Activated CD4-positive, alpha-beta T cell treated with anti-CD3 and anti-CD28 coated beads, Interleukin-2, amount 10 ng/mL, durations not matched to agents 24 days and 14 days (primary cell): ENCODE measurements at regions not wholly inside any gene's neighbourhood (a gene's known extent, or its start where the extent isn't known, plus 50 kb on each side); places are given as distances from the start of the nearest gene placed in this dataset.

Source experiments
- DNase-seq: peaks from one replicate; pipeline ENCODE4 v3.0.0; 2022
- H3K27ac Mint-ChIP-seq: one replicate; pipeline ENCODE4 v1.8.0; 2022; ENCODE audit warnings: mild to moderate bottlenecking, mixed read lengths
- H3K27me3 Mint-ChIP-seq: one replicate; pipeline ENCODE4 v1.8.0; 2022; ENCODE audit warnings: mixed read lengths
- H3K36me3 Mint-ChIP-seq: one replicate; pipeline ENCODE4 v1.8.0; 2022; ENCODE audit warnings: low read depth, mild to moderate bottlenecking, mixed read lengths
- H3K4me1 Mint-ChIP-seq: one replicate; pipeline ENCODE4 v1.8.0; 2021; ENCODE audit warnings: mixed read lengths
- H3K4me3 Mint-ChIP-seq: one replicate; pipeline ENCODE4 v1.8.0; 2022; ENCODE audit warnings: mild to moderate bottlenecking, moderate library complexity, mixed read lengths
- H3K9me3 Mint-ChIP-seq: one replicate; pipeline ENCODE4 v1.8.0; 2021; ENCODE audit warnings: mixed read lengths
- intact Hi-C: fragments of 100-400 bp; cut with micrococcal nuclease; formaldehyde crosslinking; loops from one replicate; pipeline ENCODE4 v1.15.1; 2023

GRCh38 chr2:36035137-36035536, 320.4 kb upstream of the CRIM1 start:
- peaks cover 7% of the 10 kb centered on the region for H3K27me3 Mint-ChIP-seq
- no peaks in the 10 kb centered on the region for H3K36me3 Mint-ChIP-seq
- H3K27ac Mint-ChIP-seq, result no peak overlapping the region
- peaks cover 12% of the 10 kb centered on the region for H3K9me3 Mint-ChIP-seq
- no peak for DNase-seq
- intact Hi-C loops, result no loop called here
- H3K4me3 Mint-ChIP-seq, result no peak overlapping the region
- no peaks in the 10 kb centered on the region for H3K4me1 Mint-ChIP-seq

GRCh38 chr2:36032046-36032445, 323.5 kb upstream of the CRIM1 start:
- intact Hi-C loops, result no loop called here
- Mint-ChIP-seq H3K27ac (no peak overlapping the region), H3K27me3 (peaks cover 7% of the 10 kb centered on the region), H3K4me1 (no peaks in the 10 kb centered on the region), H3K9me3 (peaks cover 12% of the 10 kb centered on the region), H3K4me3 (no peak overlapping the region), H3K36me3 (no peaks in the 10 kb centered on the region)
- DNase-seq, result no peak

GRCh38 chr2:36031471-36031870, 324.1 kb upstream of the CRIM1 start:
- H3K36me3 Mint-ChIP-seq, result no peaks in the 10 kb centered on the region
- H3K4me3 Mint-ChIP-seq, result no peak overlapping the region
- peaks cover 7% of the 10 kb centered on the region for H3K9me3 Mint-ChIP-seq
- intact Hi-C loops, result no loop called here
- H3K27ac Mint-ChIP-seq, result no peak overlapping the region
- no peak for DNase-seq
- H3K27me3 Mint-ChIP-seq, result peaks cover 7% of the 10 kb centered on the region
- H3K4me1 Mint-ChIP-seq, result no peaks in the 10 kb centered on the region

- H3K36me3 Mint-ChIP-seq, result no peaks in the 10 kb centered on the region
- intact Hi-C loops, result no loop called here
- H3K4me1 Mint-ChIP-seq, result no peaks in the 10 kb centered on the region
- H3K27ac Mint-ChIP-seq, result no peak overlapping the region
- peaks cover 7% of the 10 kb centered on the region for H3K27me3 Mint-ChIP-seq
- DNase-seq, result no peak
- H3K9me3 Mint-ChIP-seq, result no peaks in the 10 kb centered on the region
- no peak overlapping the region for H3K4me3 Mint-ChIP-seq
Observed at GRCh38 chr2:36027616-36028015, 328.0 kb upstream of the CRIM1 start.

- no peaks in the 10 kb centered on the region for H3K4me1 Mint-ChIP-seq
- peaks cover 5% of the 10 kb centered on the region for H3K27me3 Mint-ChIP-seq
- DNase-seq, result no peak
- intact Hi-C loops, result no loop called here
- H3K4me3 Mint-ChIP-seq, result no peak overlapping the region
- no peaks in the 10 kb centered on the region for H3K9me3 Mint-ChIP-seq
- H3K27ac Mint-ChIP-seq, result no peak overlapping the region
- H3K36me3 Mint-ChIP-seq, result no peaks in the 10 kb centered on the region
Observed at GRCh38 chr2:36013064-36013463, 342.5 kb upstream of the CRIM1 start.

GRCh38 chr2:36006444-36006843, 349.1 kb upstream of the CRIM1 start:
- intact Hi-C loops, result no loop called here
- Mint-ChIP-seq H3K4me3 (no peak overlapping the region), H3K27ac (no peak overlapping the region), H3K36me3 (no peaks in the 10 kb centered on the region), H3K9me3 (no peaks in the 10 kb centered on the region), H3K27me3 (peaks cover 2% of the 10 kb centered on the region), H3K4me1 (peaks cover 3% of the 10 kb centered on the region)
- DNase-seq, result no peak

GRCh38 chr2:36002941-36003340, 352.6 kb upstream of the CRIM1 start:
- H3K4me3 Mint-ChIP-seq, result no peak overlapping the region
- H3K4me1 Mint-ChIP-seq, result peaks cover 3% of the 10 kb centered on the region
- intact Hi-C loops, result no loop called here
- H3K9me3 Mint-ChIP-seq, result no peaks in the 10 kb centered on the region
- H3K27me3 Mint-ChIP-seq, result peaks cover 15% of the 10 kb centered on the region
- H3K27ac Mint-ChIP-seq, result no peak overlapping the region
- no peaks in the 10 kb centered on the region for H3K36me3 Mint-ChIP-seq
- DNase-seq, result no peak

- Mint-ChIP-seq H3K27me3 (peaks cover 24% of the 10 kb centered on the region), H3K9me3 (peaks cover 4% of the 10 kb centered on the region), H3K36me3 (no peaks in the 10 kb centered on the region)
Observed at GRCh38 chr2:35997488-35997887, 358.1 kb upstream of the CRIM1 start.

GRCh38 chr2:35989503-35989902, 366.1 kb upstream of the CRIM1 start:
- Mint-ChIP-seq H3K4me3 (no peak overlapping the region), H3K36me3 (no peaks in the 10 kb centered on the region), H3K4me1 (no peaks in the 10 kb centered on the region), H3K27ac (no peak overlapping the region), H3K27me3 (peaks cover 5% of the 10 kb centered on the region), H3K9me3 (peaks cover 7% of the 10 kb centered on the region)
- DNase-seq, result no peak
- intact Hi-C loops, result no loop called here

More at GRCh38 chr2:35997488-35997887, 358.1 kb upstream of the CRIM1 start:
- Mint-ChIP-seq H3K4me3 (no peak overlapping the region), H3K4me1 (no peaks in the 10 kb centered on the region), H3K27ac (no peak overlapping the region)
- no peak for DNase-seq
- intact Hi-C loops, result no loop called here

- H3K4me3 Mint-ChIP-seq, result no peak overlapping the region
- peaks cover 5% of the 10 kb centered on the region for H3K27me3 Mint-ChIP-seq
- no peak overlapping the region for H3K27ac Mint-ChIP-seq
- no peak for DNase-seq
- no peaks in the 10 kb centered on the region for H3K36me3 Mint-ChIP-seq
- H3K9me3 Mint-ChIP-seq, result peaks cover 7% of the 10 kb centered on the region
- H3K4me1 Mint-ChIP-seq, result no peaks in the 10 kb centered on the region
- intact Hi-C loops, result no loop called here
Observed at GRCh38 chr2:35989040-35989439, 366.5 kb upstream of the CRIM1 start.

GRCh38 chr2:35986871-35987270, 368.7 kb upstream of the CRIM1 start:
- Mint-ChIP-seq H3K27me3 (peaks cover 9% of the 10 kb centered on the region), H3K36me3 (no peaks in the 10 kb centered on the region), H3K9me3 (peaks cover 3% of the 10 kb centered on the region), H3K27ac (no peak overlapping the region), H3K4me1 (no peaks in the 10 kb centered on the region), H3K4me3 (no peak overlapping the region)
- no peak for DNase-seq
- intact Hi-C loops, result no loop called here

GRCh38 chr2:35978218-35978617, 377.4 kb upstream of the CRIM1 start:
- no peak for DNase-seq
- Mint-ChIP-seq H3K9me3 (no peaks in the 10 kb centered on the region), H3K27me3 (peaks cover 11% of the 10 kb centered on the region), H3K27ac (no peak overlapping the region), H3K4me1 (peaks cover 5% of the 10 kb centered on the region), H3K4me3 (no peak overlapping the region), H3K36me3 (no peaks in the 10 kb centered on the region)
- intact Hi-C loops, result loop anchor here (5.0 kb wide), 3 partner anchors 169 to 684 kb away; no protein-coding TSS in a partner anchor

- H3K9me3 Mint-ChIP-seq, result no peaks in the 10 kb centered on the region
- H3K27me3 Mint-ChIP-seq, result peaks cover 8% of the 10 kb centered on the region
- H3K4me3 Mint-ChIP-seq, result no peak overlapping the region
- DNase-seq, result no peak
- H3K27ac Mint-ChIP-seq, result no peak overlapping the region
- no peaks in the 10 kb centered on the region for H3K36me3 Mint-ChIP-seq
- peaks cover 5% of the 10 kb centered on the region for H3K4me1 Mint-ChIP-seq
- intact Hi-C loops, result loop anchor here (5.0 kb wide), 3 partner anchors 171 to 686 kb away; no protein-coding TSS in a partner anchor
Observed at GRCh38 chr2:35976611-35977010, 379.0 kb upstream of the CRIM1 start.

- H3K4me1 Mint-ChIP-seq, result peaks cover 3% of the 10 kb centered on the region
- H3K9me3 Mint-ChIP-seq, result no peaks in the 10 kb centered on the region
- no peak for DNase-seq
- H3K27me3 Mint-ChIP-seq, result peaks cover 16% of the 10 kb centered on the region
- no peak overlapping the region for H3K27ac Mint-ChIP-seq
- H3K36me3 Mint-ChIP-seq, result no peaks in the 10 kb centered on the region
- intact Hi-C loops, result loop anchor here (5.0 kb wide), 2 partner anchors 384 to 534 kb away; partner anchors contain the start of gene CRIM1
- no peak overlapping the region for H3K4me3 Mint-ChIP-seq
Observed at GRCh38 chr2:35973737-35974132, 381.8 kb upstream of the CRIM1 start.

- Mint-ChIP-seq H3K4me1 (peaks cover 3% of the 10 kb centered on the region), H3K27me3 (peaks cover 16% of the 10 kb centered on the region), H3K4me3 (no peak overlapping the region), H3K27ac (no peak overlapping the region), H3K9me3 (no peaks in the 10 kb centered on the region), H3K36me3 (no peaks in the 10 kb centered on the region)
- no peak for DNase-seq
- intact Hi-C loops, result loop anchor here (5.0 kb wide), 2 partner anchors 384 to 534 kb away; partner anchors contain the start of gene CRIM1
Observed at GRCh38 chr2:35973132-35973736, 382.3 kb upstream of the CRIM1 start.
